ENCODE measurements at regions not wholly inside any gene's neighbourhood (a gene's known extent, or its start where the extent isn't known, plus 50 kb on each side); places are given as distances from the start of the nearest gene placed in this dataset.

DNA sequence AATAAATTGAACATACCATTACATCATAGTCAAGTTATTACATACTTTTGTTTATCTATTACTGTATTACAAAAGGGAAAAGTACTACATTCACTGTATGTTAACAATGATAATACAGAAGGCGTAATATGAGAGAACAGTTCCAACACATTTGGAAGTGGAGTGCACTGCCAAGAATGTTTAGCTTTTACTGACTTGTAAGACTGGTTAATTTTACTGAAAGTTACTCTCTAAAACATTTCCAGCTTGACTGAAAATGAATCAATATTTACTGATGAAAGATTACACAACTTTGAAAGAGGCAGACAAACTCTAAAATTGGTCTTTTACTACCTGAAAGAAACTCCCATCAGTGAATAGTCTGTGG, 728.5 kb downstream of the FSCB start:
- H3K27me3 ChIP-seq (replicated peaks; ENCODE audit: control insufficient read depth, insufficient read depth, low read length), result no peaks in the 10 kb centered on the region
- no peak overlapping the region for H3K4me3 ChIP-seq (replicated peaks; ENCODE audit: low read depth, low read length)
- no peak for DNase-seq (ENCODE audit: extremely low read depth, insufficient read length)
- H3K36me3 ChIP-seq (ENCODE audit: control insufficient read depth, insufficient read depth, low read length), result no peaks in the 10 kb centered on the region
- TF ChIP-seq, protein P1, sequence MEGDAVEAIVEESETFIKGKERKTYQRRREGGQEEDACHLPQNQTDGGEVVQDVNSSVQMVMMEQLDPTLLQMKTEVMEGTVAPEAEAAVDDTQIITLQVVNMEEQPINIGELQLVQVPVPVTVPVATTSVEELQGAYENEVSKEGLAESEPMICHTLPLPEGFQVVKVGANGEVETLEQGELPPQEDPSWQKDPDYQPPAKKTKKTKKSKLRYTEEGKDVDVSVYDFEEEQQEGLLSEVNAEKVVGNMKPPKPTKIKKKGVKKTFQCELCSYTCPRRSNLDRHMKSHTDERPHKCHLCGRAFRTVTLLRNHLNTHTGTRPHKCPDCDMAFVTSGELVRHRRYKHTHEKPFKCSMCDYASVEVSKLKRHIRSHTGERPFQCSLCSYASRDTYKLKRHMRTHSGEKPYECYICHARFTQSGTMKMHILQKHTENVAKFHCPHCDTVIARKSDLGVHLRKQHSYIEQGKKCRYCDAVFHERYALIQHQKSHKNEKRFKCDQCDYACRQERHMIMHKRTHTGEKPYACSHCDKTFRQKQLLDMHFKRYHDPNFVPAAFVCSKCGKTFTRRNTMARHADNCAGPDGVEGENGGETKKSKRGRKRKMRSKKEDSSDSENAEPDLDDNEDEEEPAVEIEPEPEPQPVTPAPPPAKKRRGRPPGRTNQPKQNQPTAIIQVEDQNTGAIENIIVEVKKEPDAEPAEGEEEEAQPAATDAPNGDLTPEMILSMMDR (IDR thresholded peaks at IDR 0.05; ENCODE audit: insufficient read depth, low read length, poor library complexity, severe bottlenecking), result no peak

DNA sequence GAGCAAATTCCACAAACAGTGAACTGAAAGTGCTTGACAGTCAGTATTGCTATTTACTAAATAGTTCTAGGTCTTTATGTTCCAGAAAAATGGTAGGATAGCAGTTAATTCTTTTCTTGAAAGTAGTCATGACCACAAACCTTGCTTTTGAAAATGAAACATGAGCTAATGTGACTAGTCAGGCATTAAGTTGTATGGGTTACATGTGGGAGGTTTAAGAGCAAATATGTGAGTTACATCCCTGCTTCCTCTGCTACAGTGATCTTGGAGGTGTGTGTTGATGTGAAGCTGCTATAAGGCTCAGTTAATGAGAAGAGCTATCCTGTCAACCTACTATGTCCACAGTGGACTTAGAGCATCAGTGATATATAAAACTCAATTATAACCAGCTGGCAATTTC, 741.6 kb downstream of the FSCB start:
- DNase-seq (ENCODE audit: extremely low read depth, insufficient read length), result no peak
- TF ChIP-seq, protein P1 (IDR thresholded peaks at IDR 0.05; ENCODE audit: insufficient read depth, low read length, poor library complexity, severe bottlenecking), result no peak
- Histone ChIP-seq H3K36me3 (ENCODE audit: control insufficient read depth, insufficient read depth, low read length) (no peaks in the 10 kb centered on the region), H3K4me3 (replicated peaks; ENCODE audit: low read depth, low read length) (no peak overlapping the region), H3K27me3 (replicated peaks; ENCODE audit: control insufficient read depth, insufficient read depth, low read length) (no peaks in the 10 kb centered on the region)

DNA sequence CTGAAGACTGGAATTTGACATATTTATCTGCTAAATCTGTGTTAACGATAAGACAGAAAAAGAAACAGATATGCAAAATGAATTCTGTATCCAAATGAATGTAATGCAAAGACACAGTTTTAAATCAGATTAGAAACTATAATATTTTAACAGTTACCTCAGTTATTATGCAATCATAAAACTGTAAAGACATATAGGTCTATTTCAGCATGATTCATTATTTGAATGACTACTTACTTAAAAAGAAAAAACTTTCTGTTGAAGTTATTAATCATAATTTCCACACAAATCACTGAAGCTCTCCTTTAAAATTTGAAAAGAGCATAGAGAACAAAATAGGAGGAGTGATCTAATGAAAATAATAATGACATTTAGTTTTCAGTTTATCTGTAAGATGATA, 742.6 kb downstream of the FSCB start:
- Histone ChIP-seq H3K36me3 (ENCODE audit: control insufficient read depth, insufficient read depth, low read length) (no peaks in the 10 kb centered on the region), H3K4me3 (replicated peaks; ENCODE audit: low read depth, low read length) (no peak overlapping the region), H3K27me3 (replicated peaks; ENCODE audit: control insufficient read depth, insufficient read depth, low read length) (no peaks in the 10 kb centered on the region)
- no peak for DNase-seq (ENCODE audit: extremely low read depth, insufficient read length)
- TF ChIP-seq, protein P1 (IDR thresholded peaks at IDR 0.05; ENCODE audit: insufficient read depth, low read length, poor library complexity, severe bottlenecking), result no peak

DNA sequence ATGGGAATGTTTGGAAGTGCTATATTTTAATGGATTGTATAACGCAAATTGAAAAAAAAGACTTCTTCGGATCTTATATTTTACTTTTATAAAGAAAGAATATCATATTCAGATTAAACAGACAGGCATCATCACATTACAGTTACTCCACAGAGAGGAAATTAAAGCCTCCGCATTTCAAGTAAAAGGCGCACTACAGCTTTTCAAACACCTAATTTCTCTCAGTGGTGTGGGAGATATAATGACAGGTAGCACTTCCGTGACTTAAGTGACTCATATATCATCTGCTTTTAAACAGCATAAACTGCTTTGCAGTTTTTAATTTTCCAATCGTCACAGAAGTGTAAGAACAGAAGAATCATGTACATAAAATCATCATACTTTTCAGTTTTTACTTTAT, 751.4 kb downstream of the FSCB start:
- Histone ChIP-seq H3K27me3 (replicated peaks; ENCODE audit: control insufficient read depth, insufficient read depth, low read length) (no peaks in the 10 kb centered on the region), H3K36me3 (ENCODE audit: control insufficient read depth, insufficient read depth, low read length) (no peaks in the 10 kb centered on the region), H3K4me3 (replicated peaks; ENCODE audit: low read depth, low read length) (no peak overlapping the region)
- TF ChIP-seq, protein P1 (IDR thresholded peaks at IDR 0.05; ENCODE audit: insufficient read depth, low read length, poor library complexity, severe bottlenecking), result no peak
- no peak for DNase-seq (ENCODE audit: extremely low read depth, insufficient read length)

DNA sequence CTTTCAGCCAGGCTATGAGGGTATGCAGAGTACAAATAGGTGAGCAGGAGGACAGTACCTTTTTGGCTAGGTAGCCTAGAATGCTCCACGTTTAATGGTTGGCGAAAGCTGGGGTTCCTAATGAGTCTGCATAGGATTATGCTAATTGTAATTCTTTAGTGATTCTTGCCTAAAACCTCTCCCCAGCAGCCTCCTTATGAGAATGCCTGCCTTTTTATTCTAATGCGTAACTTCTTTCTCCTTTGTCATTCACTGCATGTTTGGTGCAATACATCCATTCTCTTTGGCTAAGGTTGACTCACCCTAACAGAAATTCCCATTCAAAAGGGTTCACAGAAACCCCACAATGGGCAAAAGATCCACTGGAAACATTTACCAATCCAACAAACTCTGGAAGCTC, 752.2 kb downstream of the FSCB start:
- no peaks in the 10 kb centered on the region for H3K27me3 ChIP-seq (replicated peaks; ENCODE audit: control insufficient read depth, insufficient read depth, low read length)
- no peaks in the 10 kb centered on the region for H3K36me3 ChIP-seq (ENCODE audit: control insufficient read depth, insufficient read depth, low read length)
- TF ChIP-seq, protein P1 (IDR thresholded peaks at IDR 0.05; ENCODE audit: insufficient read depth, low read length, poor library complexity, severe bottlenecking), result no peak
- no peak overlapping the region for H3K4me3 ChIP-seq (replicated peaks; ENCODE audit: low read depth, low read length)
- DNase-seq (ENCODE audit: extremely low read depth, insufficient read length), result no peak

DNA sequence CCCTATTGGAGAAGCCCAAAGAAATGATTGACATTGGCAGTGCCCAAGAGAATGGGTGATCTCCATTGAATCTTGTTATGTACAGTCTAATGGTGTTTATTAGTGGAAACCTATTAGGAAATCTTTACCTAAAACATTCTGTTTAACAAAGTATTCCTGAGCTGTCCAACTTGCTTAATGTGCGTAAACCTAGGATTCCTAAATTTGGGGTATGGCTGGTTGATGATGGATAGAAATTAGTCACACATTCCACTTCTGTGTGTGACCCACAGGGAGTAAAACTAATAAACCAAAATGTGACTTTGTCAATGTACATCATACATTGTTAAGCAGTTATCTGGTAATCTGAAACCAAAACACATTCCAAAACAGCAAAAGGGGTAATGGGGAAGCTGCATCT, 761.3 kb downstream of the FSCB start:
- H3K36me3 ChIP-seq (ENCODE audit: control insufficient read depth, insufficient read depth, low read length), result no peaks in the 10 kb centered on the region
- no peak overlapping the region for H3K4me3 ChIP-seq (replicated peaks; ENCODE audit: low read depth, low read length)
- H3K27me3 ChIP-seq (replicated peaks; ENCODE audit: control insufficient read depth, insufficient read depth, low read length), result no peaks in the 10 kb centered on the region
- DNase-seq (ENCODE audit: extremely low read depth, insufficient read length), result no peak
- TF ChIP-seq, protein P1 (IDR thresholded peaks at IDR 0.05; ENCODE audit: insufficient read depth, low read length, poor library complexity, severe bottlenecking), result no peak

Measured in GM06990 (cell line).